Thoracic aorta (tissue), 2 donors: ENCODE measurements at regions not wholly inside any gene's neighbourhood (a gene's known extent, or its start where the extent isn't known, plus 50 kb on each side); places are given as distances from the start of the nearest gene placed in this dataset.
"Not testable (repeated sequence)": the region's sequence is repeated elsewhere in the genome, so short reads cannot be mapped to it uniquely, and the experiment has no call there.

Source experiments
- ATAC-seq: fragments of 150-250 bp; one replicate; pipeline ENCODE4 v1.8.0; 2017; ENCODE audit warnings: low read depth; ENCODE audit not compliant: insufficient number of reproducible peaks, low FRiP score
- DNase-seq: peaks from one replicate; pipeline ENCODE4 v3.0.0-alpha.2; 2020; ENCODE audit warnings: low spot score
- H3K27ac ChIP-seq, 2 donors: fragments of 200-600 bp; sonication (generic); 1 replicate in 1 of 2; 2 replicates in 1 of 2; pipeline ENCODE4 v1.5.1; 2016; ENCODE audit warnings: mild to moderate bottlenecking in 2 of 2, moderate library complexity in 2 of 2
- H3K27me3 ChIP-seq: fragments of 200-600 bp; sonication (generic); replicated peaks from 2 replicates; pipeline ENCODE4 v1.6.0; 2016; ENCODE audit warnings: mild to moderate bottlenecking; ENCODE audit not compliant: insufficient read depth
- H3K36me3 ChIP-seq: fragments of 200-600 bp; sonication (generic); one replicate; pipeline ENCODE4 v1.5.1; 2016
- H3K4me1 ChIP-seq, 2 donors: fragments of 200-600 bp; sonication (generic); 1 replicate in 1 of 2; 2 replicates in 1 of 2; pipeline versions ENCODE4 v1.5.1 to v1.6.0; 2016; ENCODE audit warnings: low read depth in 2 of 2, mild to moderate bottlenecking in 1 of 2; ENCODE audit not compliant: control insufficient read depth in 1 of 2
- H3K4me3 ChIP-seq: fragments of 200-600 bp; sonication (generic); 2 replicates; pipeline ENCODE4 v1.5.1; 2016; ENCODE audit warnings: mild to moderate bottlenecking
- H3K9me3 ChIP-seq: fragments of 200-600 bp; sonication (generic); 2 replicates; pipeline ENCODE4 v1.5.1; 2016
- TF ChIP-seq, protein P1 (sequence below): fragments of 200-600 bp; sonication (generic); IDR thresholded peaks from one replicate; pipeline ENCODE4 v1.5.1; 2019; ENCODE audit warnings: antibody characterized with exemption

DNA sequence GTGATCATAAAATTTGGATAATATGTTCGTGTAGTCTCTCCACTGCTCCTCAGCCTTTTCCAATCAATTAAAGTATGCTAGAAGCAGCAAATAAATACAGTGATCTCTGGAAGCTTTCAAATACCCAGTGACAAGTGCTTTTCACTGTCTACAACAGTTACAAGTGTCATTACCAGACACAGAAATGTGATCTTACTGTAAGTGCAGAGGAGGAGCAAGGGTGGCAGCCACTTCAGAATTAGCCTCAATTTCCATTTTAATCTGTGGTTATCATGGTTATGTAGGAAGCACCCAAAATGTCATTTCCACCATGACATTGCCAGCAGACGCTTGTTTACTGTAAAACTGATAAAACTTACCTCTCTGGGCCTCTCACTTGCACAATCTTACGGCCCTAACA, 133.9 kb upstream of the ADAMTS3 start:
- no peaks in the 10 kb centered on the region for H3K9me3 ChIP-seq
- H3K27ac ChIP-seq = no peak overlapping the region
- no peak for ATAC-seq
- TF ChIP-seq, protein P1, sequence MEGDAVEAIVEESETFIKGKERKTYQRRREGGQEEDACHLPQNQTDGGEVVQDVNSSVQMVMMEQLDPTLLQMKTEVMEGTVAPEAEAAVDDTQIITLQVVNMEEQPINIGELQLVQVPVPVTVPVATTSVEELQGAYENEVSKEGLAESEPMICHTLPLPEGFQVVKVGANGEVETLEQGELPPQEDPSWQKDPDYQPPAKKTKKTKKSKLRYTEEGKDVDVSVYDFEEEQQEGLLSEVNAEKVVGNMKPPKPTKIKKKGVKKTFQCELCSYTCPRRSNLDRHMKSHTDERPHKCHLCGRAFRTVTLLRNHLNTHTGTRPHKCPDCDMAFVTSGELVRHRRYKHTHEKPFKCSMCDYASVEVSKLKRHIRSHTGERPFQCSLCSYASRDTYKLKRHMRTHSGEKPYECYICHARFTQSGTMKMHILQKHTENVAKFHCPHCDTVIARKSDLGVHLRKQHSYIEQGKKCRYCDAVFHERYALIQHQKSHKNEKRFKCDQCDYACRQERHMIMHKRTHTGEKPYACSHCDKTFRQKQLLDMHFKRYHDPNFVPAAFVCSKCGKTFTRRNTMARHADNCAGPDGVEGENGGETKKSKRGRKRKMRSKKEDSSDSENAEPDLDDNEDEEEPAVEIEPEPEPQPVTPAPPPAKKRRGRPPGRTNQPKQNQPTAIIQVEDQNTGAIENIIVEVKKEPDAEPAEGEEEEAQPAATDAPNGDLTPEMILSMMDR = no peak
- no peak for DNase-seq
- H3K4me3 ChIP-seq = no peak overlapping the region
- no peaks in the 10 kb centered on the region for H3K27me3 ChIP-seq
- H3K36me3 ChIP-seq = no peaks in the 10 kb centered on the region
- peaks cover 0 to 3% of the 10 kb centered on the region in 2 donors for H3K4me1 ChIP-seq

DNA sequence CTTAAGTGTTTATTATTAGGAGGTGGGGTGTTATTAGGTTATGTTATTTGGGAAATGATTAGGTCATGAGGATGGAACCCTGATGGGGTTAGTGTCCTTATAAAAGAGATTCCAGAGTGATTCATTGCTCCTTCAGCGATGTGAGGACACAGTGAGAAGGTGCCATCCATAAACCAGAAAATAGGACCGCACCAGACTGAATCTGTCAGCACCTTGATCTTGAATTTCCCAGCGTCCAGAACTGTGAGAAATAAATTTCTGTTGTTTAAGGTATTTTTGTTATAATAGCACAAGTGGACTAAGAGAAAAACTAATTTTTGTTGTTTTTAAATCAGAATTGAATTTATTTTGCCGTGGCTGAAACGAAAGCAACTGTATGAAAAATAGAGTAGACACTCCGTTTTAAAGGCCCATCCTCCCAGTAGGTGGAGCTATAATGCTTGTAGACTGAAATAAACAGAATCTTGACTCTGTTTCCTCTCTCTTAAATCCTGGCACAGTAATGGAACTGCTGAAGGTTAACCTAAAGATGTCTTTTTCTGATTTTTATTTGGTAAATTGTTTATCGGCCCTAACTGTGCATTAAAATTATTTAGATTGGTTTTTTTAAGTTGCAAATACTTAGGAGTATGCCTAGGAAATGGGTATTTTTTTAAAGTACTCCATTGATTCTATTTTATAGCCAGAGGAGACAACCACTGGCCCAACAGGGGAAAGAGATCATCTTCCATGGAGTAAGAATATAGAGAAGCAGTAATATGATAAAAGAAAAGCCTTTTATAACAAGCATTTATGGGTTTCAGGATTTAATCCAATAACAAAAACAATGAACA, 133.2 kb upstream of the ADAMTS3 start:
- Histone ChIP-seq H3K9me3 (no peaks in the 10 kb centered on the region), H3K27ac (no peak overlapping the region), H3K36me3 (no peaks in the 10 kb centered on the region), H3K4me1 (peaks cover 0 to 3% of the 10 kb centered on the region in 2 donors), H3K27me3 (no peaks in the 10 kb centered on the region), H3K4me3 (peak overlapping the region; percentile 68)
- ATAC-seq (peak; percentile 68), DNase-seq (no peak)
- TF ChIP-seq, protein P1 = peak; percentile 63

DNA sequence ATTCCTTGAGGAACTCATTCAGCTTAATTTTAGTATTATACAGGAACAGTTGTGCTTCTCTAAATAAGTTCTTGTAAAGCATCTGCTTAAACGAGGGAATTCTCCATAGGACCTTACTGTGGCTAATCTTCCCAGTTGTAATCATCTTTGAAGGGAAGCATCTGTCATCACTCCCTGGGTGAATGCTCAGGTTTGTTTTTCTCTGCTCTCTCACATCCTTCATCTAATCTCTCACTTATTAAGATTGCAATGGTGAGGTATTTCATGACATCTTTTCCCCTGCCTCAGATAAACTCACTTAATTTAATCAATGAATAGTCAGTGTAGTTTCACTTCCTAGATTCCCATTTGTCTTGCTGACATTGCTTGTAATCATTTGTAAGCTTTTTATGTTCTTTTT, 121.8 kb upstream of the ADAMTS3 start:
- Histone ChIP-seq H3K27me3 (no peaks in the 10 kb centered on the region), H3K4me1 (no peaks in the 10 kb centered on the region), H3K9me3 (no peaks in the 10 kb centered on the region), H3K36me3 (no peaks in the 10 kb centered on the region), H3K27ac (no peak overlapping the region), H3K4me3 (no peak overlapping the region)
- DNase-seq (no peak), ATAC-seq (no peak)
- TF ChIP-seq, protein P1 = no peak

DNA sequence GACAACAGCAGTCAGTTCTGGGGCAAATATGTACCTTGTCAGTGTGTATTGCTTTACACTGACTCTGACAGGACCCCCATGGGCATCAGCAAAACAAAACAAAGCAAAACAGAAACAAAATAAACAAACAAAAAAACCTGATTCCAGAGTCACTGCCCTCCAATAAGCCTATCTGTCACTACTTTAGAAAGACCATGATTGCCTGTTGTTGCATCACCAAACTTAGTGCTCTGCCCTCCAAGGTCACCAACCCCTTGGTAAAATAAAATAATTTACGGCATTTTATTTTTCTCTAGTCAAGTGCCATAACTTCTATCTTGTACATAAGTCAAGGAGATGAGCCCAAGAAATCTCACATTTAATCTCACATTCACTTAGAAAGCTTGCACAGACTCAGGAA, 120.9 kb upstream of the ADAMTS3 start:
- ATAC-seq = no peak
- TF ChIP-seq, protein P1 = no peak
- Histone ChIP-seq H3K4me3 (no peak overlapping the region), H3K36me3 (no peaks in the 10 kb centered on the region), H3K9me3 (no peaks in the 10 kb centered on the region), H3K27me3 (no peaks in the 10 kb centered on the region), H3K27ac (no peak overlapping the region), H3K4me1 (no peaks in the 10 kb centered on the region)
- DNase-seq = no peak

DNA sequence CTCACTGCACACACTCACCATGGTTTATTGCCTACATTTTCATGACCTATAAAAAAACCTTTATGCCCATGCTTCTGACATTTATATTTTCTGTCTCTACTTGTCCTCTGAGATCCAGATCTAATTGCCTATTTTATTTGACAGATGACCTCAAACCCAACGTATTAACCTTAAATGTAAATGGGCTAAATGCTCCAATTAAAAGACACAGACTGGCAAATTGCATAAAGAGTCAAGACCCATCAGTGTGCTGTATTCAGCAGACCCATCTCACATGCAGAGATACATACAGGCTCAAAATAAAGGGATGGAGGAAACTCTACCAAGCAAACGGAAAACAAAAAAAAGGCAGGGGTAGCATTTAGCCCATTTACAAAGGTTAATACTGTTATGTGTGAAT, 117.4 kb upstream of the ADAMTS3 start:
- not testable (repeated sequence) for H3K4me3 ChIP-seq, H3K27me3 ChIP-seq, DNase-seq, H3K27ac ChIP-seq, ATAC-seq, H3K4me1 ChIP-seq, H3K9me3 ChIP-seq, H3K36me3 ChIP-seq

DNA sequence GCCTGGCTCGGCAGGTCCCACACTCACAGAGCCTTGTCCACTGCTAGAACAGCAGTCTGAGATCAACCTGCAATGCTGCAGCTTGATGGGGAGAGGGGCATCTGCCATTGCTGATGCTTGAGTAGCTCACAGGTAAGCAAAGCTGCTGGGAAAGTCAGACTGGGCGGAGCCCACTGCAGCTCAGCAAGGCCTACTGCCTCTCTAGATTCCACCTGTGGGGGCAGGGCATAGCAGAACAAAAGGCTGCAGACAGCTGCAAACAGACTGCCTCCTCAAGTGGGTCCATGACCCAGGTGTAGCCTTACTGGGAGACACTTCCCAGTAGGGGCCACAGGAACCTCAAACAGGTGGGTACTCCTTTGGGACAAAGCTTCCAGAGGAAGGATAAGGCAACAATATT, 110.6 kb upstream of the ADAMTS3 start:
- H3K36me3 ChIP-seq = no peaks in the 10 kb centered on the region
- DNase-seq (no peak), ATAC-seq (no peak)
- no peaks in the 10 kb centered on the region for H3K4me1 ChIP-seq
- H3K27ac ChIP-seq = no peak overlapping the region
- H3K9me3 ChIP-seq = no peaks in the 10 kb centered on the region
- no peak overlapping the region for H3K4me3 ChIP-seq
- no peaks in the 10 kb centered on the region for H3K27me3 ChIP-seq
- TF ChIP-seq, protein P1 = no peak
